ENCODE measurements at regions not wholly inside any gene's neighbourhood (a gene's known extent, or its start where the extent isn't known, plus 50 kb on each side); places are given as distances from the start of the nearest gene placed in this dataset.

GRCh38 chr2:6342273-6342920 is 523.3 kb downstream of the CMPK2 start:
- TF ChIP-seq GLIS3 (CRISPR knock-in tag; IDR thresholded peaks at IDR 0.05) = no peak
- TF ChIP-seq TCF4 (CRISPR knock-in tag; IDR thresholded peaks at IDR 0.05; ENCODE audit: borderline replicate concordance) = no peak
- TF ChIP-seq OSR1 (CRISPR knock-in tag; IDR thresholded peaks at IDR 0.05) = no peak
- no peak for TF ChIP-seq RARB (CRISPR knock-in tag; IDR thresholded peaks at IDR 0.05)
- no peak for TF ChIP-seq TOX (CRISPR knock-in tag; IDR thresholded peaks at IDR 0.05; ENCODE audit: borderline replicate concordance)
- TF ChIP-seq CSDC2 (CRISPR knock-in tag; IDR thresholded peaks at IDR 0.05) = no peak
- no peak for TF ChIP-seq ZFP30 (CRISPR knock-in tag; IDR thresholded peaks at IDR 0.05)
- no peak for TF ChIP-seq ZNF8 (CRISPR knock-in tag; IDR thresholded peaks at IDR 0.05)
- no peak for TF ChIP-seq ZFP3 (CRISPR knock-in tag; IDR thresholded peaks at IDR 0.05)
- TF ChIP-seq PATZ1 (CRISPR knock-in tag; IDR thresholded peaks at IDR 0.05; ENCODE audit: borderline replicate concordance) = no peak
- TF ChIP-seq ZNF70 (CRISPR knock-in tag; IDR thresholded peaks at IDR 0.05) = no peak
- no peak for TF ChIP-seq CREB5 (CRISPR knock-in tag; IDR thresholded peaks at IDR 0.05; ENCODE audit: low read depth)
- TF ChIP-seq ARNTL (CRISPR knock-in tag; IDR thresholded peaks at IDR 0.05; ENCODE audit: borderline replicate concordance, low read depth) = no peak

Data from SK-N-SH treated with all-trans-retinoic acid at 6 μM for 48 hours (cell line).